SKM-1 (cell line): ENCODE measurements at regions not wholly inside any gene's neighbourhood (a gene's known extent, or its start where the extent isn't known, plus 50 kb on each side); places are given as distances from the start of the nearest gene placed in this dataset.
"Not testable (repeated sequence)": the region's sequence is repeated elsewhere in the genome, so short reads cannot be mapped to it uniquely, and the experiment has no call there.

Source experiments
- DNase-seq: peaks from one replicate; lab custom pipeline; 2025; ENCODE audit not compliant: unreplicated experiment; lab: John Stamatoyannopoulos, UW

GRCh38 chr6:115310156-115310555, 750.5 kb downstream of the FRK start:
- DNase-seq, result no peak

- no peak for DNase-seq
Observed at GRCh38 chr6:115302731-115303130, 758.0 kb downstream of the FRK start.

GRCh38 chr6:115287467-115287866, 773.2 kb downstream of the FRK start:
- DNase-seq, result no peak

GRCh38 chr6:115276881-115277565, 783.7 kb downstream of the FRK start:
- DNase-seq, result no peak

- no peak for DNase-seq
Observed at GRCh38 chr6:115272311-115272710, 788.4 kb downstream of the FRK start.

- no peak for DNase-seq
Observed at GRCh38 chr6:115271434-115271833, 789.3 kb downstream of the FRK start.

- no peak for DNase-seq
Observed at GRCh38 chr6:115270953-115271352, 789.7 kb downstream of the FRK start.

GRCh38 chr6:115241373-115241772, 819.3 kb downstream of the FRK start:
- no peak for DNase-seq

- no peak for DNase-seq
Observed at GRCh38 chr6:115221198-115221597, 839.5 kb downstream of the FRK start.

- DNase-seq, result no peak
Observed at GRCh38 chr6:115220551-115221159, 840.0 kb downstream of the FRK start.

- no peak for DNase-seq
Observed at GRCh38 chr6:115219645-115220044, 841.0 kb downstream of the FRK start.

GRCh38 chr6:115216835-115217234, 843.9 kb downstream of the FRK start:
- no peak for DNase-seq

- DNase-seq, result no peak
Observed at GRCh38 chr6:115214283-115214682, 846.4 kb downstream of the FRK start.

GRCh38 chr6:115203381-115203780, 857.3 kb downstream of the FRK start:
- DNase-seq, result no peak

- no peak for DNase-seq
Observed at GRCh38 chr6:115194981-115195638, 852.3 kb upstream of the HS3ST5 start.

GRCh38 chr6:115191989-115192388, 849.2 kb upstream of the HS3ST5 start:
- no peak for DNase-seq

GRCh38 chr6:115190534-115190933, 847.7 kb upstream of the HS3ST5 start:
- no peak for DNase-seq

- DNase-seq, result not testable (repeated sequence)
Observed at GRCh38 chr6:115175456-115175855, 832.6 kb upstream of the HS3ST5 start.

GRCh38 chr6:115165912-115166311, 823.1 kb upstream of the HS3ST5 start:
- not testable (repeated sequence) for DNase-seq

GRCh38 chr6:115159733-115160132, 816.9 kb upstream of the HS3ST5 start:
- DNase-seq, result no peak

- DNase-seq, result no peak
Observed at GRCh38 chr6:115137910-115138309, 795.1 kb upstream of the HS3ST5 start.

- DNase-seq, result no peak
Observed at GRCh38 chr6:115133790-115134189, 791.0 kb upstream of the HS3ST5 start.
